GM12865 (cell line): ENCODE measurements at regions not wholly inside any gene's neighbourhood (a gene's known extent, or its start where the extent isn't known, plus 50 kb on each side); places are given as distances from the start of the nearest gene placed in this dataset.

Source experiments
- DNase-seq: peaks from one replicate; pipeline ENCODE4 v3.0.0; 2010; ENCODE audit warnings: low read depth
- H3K4me3 ChIP-seq: 2 replicates; pipeline ENCODE4 v1.5.1; 2011; ENCODE audit warnings: mild to moderate bottlenecking, low read depth, low read length, control low read depth
- TF ChIP-seq, protein P1 (sequence below): IDR thresholded peaks from 2 replicates; pipeline ENCODE4 v1.5.1; 2011; ENCODE audit warnings: low read length, control low read depth, low read depth, inconsistent platforms; ENCODE audit not compliant: insufficient read depth; ENCODE audit errors: missing control alignments

DNA sequence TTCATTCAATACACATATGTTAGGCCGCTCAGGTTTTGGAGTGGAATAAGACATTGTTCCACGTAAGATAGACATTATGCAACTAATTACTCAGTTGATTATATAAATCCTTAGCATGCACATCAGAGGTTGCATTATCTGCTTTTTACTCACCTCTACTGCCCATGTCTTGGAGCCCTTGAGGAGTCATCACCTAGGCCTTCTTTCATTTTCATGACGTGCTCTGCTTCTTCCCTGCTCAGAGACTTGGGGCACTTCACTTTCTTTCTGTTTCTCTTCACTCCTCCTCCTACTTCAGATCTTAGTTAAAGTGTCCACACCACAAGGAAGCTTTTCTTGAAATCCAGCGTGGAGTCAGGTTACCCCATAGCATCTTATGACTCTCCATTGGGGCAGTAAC, 241.1 kb downstream of the TLR4 start:
- H3K4me3 ChIP-seq, result no peak overlapping the region
- peak; percentile 12 for DNase-seq
- TF ChIP-seq, protein P1, sequence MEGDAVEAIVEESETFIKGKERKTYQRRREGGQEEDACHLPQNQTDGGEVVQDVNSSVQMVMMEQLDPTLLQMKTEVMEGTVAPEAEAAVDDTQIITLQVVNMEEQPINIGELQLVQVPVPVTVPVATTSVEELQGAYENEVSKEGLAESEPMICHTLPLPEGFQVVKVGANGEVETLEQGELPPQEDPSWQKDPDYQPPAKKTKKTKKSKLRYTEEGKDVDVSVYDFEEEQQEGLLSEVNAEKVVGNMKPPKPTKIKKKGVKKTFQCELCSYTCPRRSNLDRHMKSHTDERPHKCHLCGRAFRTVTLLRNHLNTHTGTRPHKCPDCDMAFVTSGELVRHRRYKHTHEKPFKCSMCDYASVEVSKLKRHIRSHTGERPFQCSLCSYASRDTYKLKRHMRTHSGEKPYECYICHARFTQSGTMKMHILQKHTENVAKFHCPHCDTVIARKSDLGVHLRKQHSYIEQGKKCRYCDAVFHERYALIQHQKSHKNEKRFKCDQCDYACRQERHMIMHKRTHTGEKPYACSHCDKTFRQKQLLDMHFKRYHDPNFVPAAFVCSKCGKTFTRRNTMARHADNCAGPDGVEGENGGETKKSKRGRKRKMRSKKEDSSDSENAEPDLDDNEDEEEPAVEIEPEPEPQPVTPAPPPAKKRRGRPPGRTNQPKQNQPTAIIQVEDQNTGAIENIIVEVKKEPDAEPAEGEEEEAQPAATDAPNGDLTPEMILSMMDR, result no peak

DNA sequence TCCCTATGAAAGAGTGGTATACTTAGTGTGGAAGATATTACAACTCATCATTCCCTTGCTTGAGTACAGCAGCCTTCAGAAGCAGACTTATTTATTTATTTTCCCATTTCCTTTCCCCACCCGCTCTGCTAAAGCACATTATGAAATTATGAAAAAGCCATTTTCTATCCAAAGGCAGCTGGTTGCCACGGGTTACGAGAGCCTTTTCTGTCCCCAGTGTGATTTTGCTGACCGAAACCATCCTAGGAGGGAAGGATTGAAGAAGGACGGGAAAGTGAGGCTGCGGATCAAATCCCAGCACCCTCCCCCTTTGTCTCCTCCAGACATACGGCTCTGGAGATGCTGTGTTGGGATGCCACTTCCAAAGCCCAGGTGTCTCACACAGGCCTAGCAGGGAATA, 246.9 kb downstream of the TLR4 start:
- TF ChIP-seq, protein P1, result no peak
- DNase-seq, result no peak
- H3K4me3 ChIP-seq, result no peak overlapping the region

DNA sequence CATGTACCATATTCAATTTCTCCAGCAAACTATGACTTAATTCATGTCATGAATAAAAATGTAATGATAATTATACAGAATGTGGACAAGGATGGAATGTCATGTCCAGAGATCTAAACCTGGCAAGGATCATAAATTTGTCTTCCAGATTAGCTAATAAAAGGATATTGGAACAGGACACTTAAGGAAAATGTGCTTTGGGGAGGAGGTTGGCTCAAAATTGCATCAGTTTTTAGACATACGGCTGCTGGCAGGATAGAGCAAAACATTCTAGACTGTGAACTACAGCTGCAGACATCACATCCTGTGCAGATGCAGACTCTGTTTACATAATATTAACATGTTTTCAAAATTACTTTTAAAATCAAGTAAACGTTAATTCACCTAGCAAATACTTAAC, 248.4 kb downstream of the TLR4 start:
- H3K4me3 ChIP-seq, result no peak overlapping the region
- TF ChIP-seq, protein P1, result no peak
- no peak for DNase-seq

DNA sequence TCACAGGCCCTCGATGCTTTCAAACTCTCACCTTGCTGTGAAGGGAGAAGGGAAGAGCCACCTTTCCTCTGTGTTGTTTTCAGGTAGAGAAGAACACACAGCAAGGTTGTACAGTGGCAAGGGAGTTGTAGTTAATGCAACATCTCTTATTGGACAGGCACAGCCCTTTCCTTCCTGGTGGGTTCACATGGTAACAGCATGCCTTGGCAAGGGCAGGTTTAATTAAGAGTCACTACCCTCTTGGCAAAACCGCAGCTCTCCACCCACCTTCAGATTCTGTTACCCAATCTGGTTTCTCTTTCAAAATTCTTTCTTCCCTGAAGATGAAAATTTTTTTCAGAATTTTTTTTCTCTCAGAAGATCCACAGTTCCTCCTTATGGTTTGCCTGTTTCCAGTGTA, 253.1 kb downstream of the TLR4 start:
- TF ChIP-seq, protein P1, result no peak
- DNase-seq, result no peak
- H3K4me3 ChIP-seq, result no peak overlapping the region

DNA sequence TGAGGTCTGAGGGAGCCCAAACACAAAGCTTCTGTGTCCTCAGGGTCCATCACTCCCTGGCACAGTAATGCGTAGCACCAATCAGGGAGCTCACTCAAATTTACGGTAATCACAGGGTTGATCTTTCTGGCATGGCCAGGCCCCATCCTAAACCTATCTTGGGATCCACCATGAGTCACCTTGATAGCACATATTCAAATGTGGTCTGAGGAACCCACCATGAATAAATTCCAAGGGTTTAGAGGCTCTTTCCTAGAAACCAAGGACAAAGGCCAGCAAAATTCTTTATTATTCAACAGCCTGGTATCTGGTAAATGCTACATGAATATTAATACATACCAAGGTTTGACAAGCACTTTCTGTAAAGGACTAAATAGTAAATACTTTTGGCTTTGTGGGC, 254.5 kb downstream of the TLR4 start:
- TF ChIP-seq, protein P1, result no peak
- H3K4me3 ChIP-seq, result no peak overlapping the region
- DNase-seq, result no peak

DNA sequence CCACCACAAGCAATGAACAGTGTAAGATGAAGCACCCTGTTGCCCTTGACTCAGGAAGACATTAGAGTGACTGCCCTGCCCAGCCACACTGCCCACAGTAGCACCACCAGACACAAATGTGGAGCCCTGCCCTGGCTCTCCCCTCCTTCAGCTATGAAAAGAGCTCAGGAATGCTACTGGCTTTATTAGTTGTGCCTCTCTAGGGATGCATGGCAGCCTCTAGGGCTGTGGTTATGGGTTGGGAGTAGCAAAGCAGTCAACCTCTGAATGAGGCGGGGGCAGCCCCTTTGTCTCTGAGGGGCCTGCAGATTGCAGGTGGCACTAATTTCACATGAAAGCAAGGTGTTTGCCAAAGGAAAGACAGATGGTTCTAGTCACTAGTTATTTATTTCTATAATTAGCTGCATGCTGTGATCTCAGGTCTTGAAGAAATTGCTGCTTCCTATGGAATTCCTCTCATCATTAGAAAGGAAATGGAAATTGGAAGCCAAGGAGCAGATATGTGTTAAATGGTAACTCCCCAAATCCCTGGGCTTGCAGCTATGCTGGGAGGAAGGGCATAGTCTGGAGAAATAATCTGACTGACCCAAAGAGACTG, 259.4 kb downstream of the TLR4 start:
- TF ChIP-seq, protein P1, result no peak
- DNase-seq, result no peak
- no peak overlapping the region for H3K4me3 ChIP-seq
